IMR-90 (cell line): ENCODE measurements at regions not wholly inside any gene's neighbourhood (a gene's known extent, or its start where the extent isn't known, plus 50 kb on each side); places are given as distances from the start of the nearest gene placed in this dataset.
"Not testable (repeated sequence)": the region's sequence is repeated elsewhere in the genome, so short reads cannot be mapped to it uniquely, and the experiment has no call there.

Source experiments
- BHLHE40 ChIP-seq: fragments of 150-350 bp; IDR thresholded peaks from 2 replicates; pipeline ENCODE4 v1.6.1; 2016; ENCODE audit warnings: mild to moderate bottlenecking, low read depth, low read length
- CEBPB ChIP-seq: IDR thresholded peaks from 2 replicates; pipeline ENCODE4 v1.6.1; 2012; ENCODE audit warnings: low read depth, low read length, improper control_type of control experiment
- CTCF ChIP-seq: conservative IDR thresholded peaks from 2 replicates; pipeline ENCODE4 v1.5.1; 2012; ENCODE audit warnings: mild to moderate bottlenecking, low read depth, low read length, improper control_type of control experiment
- FOS ChIP-seq: fragments of 150-350 bp; IDR thresholded peaks from 2 replicates; pipeline ENCODE4 v1.6.1; 2016; ENCODE audit warnings: low read depth, low read length
- MAFK ChIP-seq: IDR thresholded peaks from 2 replicates; pipeline ENCODE4 v1.6.1; 2012; ENCODE audit warnings: low read depth, low read length, improper control_type of control experiment
- MXI1 ChIP-seq: IDR thresholded peaks from 2 replicates; pipeline ENCODE4 v1.6.1; 2012; ENCODE audit warnings: low read depth, mild to moderate bottlenecking, low read length, moderate library complexity, borderline replicate concordance
- NFE2L2 ChIP-seq: fragments of 150-350 bp; IDR thresholded peaks from 2 replicates; pipeline ENCODE4 v1.6.1; 2016; ENCODE audit warnings: low read depth, mild to moderate bottlenecking, low read length
- POLR2A ChIP-seq: IDR thresholded peaks from 2 replicates; pipeline ENCODE4 v1.6.1; 2012; ENCODE audit warnings: mild to moderate bottlenecking, low read depth, low read length
- RAD21 ChIP-seq: IDR thresholded peaks from 2 replicates; pipeline ENCODE4 v1.6.1; 2012; ENCODE audit warnings: low read length, improper control_type of control experiment
- RCOR1 ChIP-seq: IDR thresholded peaks from 2 replicates; pipeline ENCODE4 v1.6.1; 2012; ENCODE audit warnings: mild to moderate bottlenecking, low read length, improper control_type of control experiment; ENCODE audit not compliant: insufficient replicate concordance
- RFX5 ChIP-seq: IDR thresholded peaks from 2 replicates; pipeline ENCODE4 v1.8.0; 2012; ENCODE audit warnings: low read depth, mild to moderate bottlenecking, low read length, moderate library complexity
- SMC3 ChIP-seq: fragments of 150-350 bp; IDR thresholded peaks from 2 replicates; pipeline ENCODE4 v1.6.1; 2016; ENCODE audit warnings: low read depth, mild to moderate bottlenecking, antibody characterized with exemption, low read length, moderate library complexity
- USF2 ChIP-seq: fragments of 150-350 bp; IDR thresholded peaks from 2 replicates; pipeline ENCODE4 v1.6.1; 2017; ENCODE audit warnings: mild to moderate bottlenecking, antibody characterized with exemption, low read length, low read depth
- TF ChIP-seq, protein P1 (sequence below): fragments of 150-350 bp; IDR thresholded peaks from 2 replicates; pipeline ENCODE4 v1.6.1; 2016; ENCODE audit warnings: low read depth, mild to moderate bottlenecking, low read length, moderate library complexity, borderline replicate concordance

DNA sequence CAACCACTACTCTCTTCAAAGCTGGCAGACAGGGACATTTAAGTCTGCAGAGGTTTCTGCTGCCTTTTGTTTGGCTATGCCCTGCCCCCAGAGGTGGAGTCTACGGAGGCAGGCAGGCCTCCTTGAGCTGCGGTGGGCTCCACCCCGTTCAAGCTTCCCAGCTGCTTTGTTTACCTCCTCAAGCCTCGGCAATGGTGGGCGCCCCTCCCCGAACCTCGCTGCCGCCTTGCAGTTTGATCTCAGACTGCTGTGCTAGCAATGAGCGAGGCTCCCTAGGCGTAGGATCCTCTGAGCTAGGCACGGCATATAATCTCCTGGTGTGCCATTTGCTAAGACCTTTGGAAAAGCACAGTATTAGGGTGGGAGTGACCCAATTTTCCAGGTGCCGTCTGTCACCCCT, 252.2 kb downstream of the OXSM start:
- TF ChIP-seq POLR2A, CTCF, USF2, SMC3, CEBPB, BHLHE40, NFE2L2, MXI1, MAFK, RCOR1, RFX5, RAD21, FOS: not testable (repeated sequence)
- TF ChIP-seq, protein P1, sequence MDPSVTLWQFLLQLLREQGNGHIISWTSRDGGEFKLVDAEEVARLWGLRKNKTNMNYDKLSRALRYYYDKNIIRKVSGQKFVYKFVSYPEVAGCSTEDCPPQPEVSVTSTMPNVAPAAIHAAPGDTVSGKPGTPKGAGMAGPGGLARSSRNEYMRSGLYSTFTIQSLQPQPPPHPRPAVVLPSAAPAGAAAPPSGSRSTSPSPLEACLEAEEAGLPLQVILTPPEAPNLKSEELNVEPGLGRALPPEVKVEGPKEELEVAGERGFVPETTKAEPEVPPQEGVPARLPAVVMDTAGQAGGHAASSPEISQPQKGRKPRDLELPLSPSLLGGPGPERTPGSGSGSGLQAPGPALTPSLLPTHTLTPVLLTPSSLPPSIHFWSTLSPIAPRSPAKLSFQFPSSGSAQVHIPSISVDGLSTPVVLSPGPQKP: not testable (repeated sequence)
